Endothelial cell of umbilical vein (primary cell): ENCODE measurements at regions not wholly inside any gene's neighbourhood (a gene's known extent, or its start where the extent isn't known, plus 50 kb on each side); places are given as distances from the start of the nearest gene placed in this dataset.

Source experiments
- BruUV-seq: library from RNA; stranded (reverse); fragments of 400-500 nt; replicated peaks from 2 replicates; lab custom pipeline; 2021; lab: Mats Ljungman, UMichigan
- CTCF ChIA-PET: fragments of 300-600, 350-600 bp; sonication (Branson Sonifier 250); formaldehyde crosslinking; loops from one replicate; lab custom pipeline; 2021; ENCODE audit warnings: antibody characterized with exemption, inconsistent platforms; lab: Charles Lee
- POLR2A ChIA-PET: fragments of 300-600, 350-600 bp; sonication (Branson Sonifier 250); formaldehyde crosslinking; loops from one replicate; lab custom pipeline; 2021; ENCODE audit warnings: antibody characterized with exemption, inconsistent platforms; lab: Charles Lee
- DNase-seq: peaks from one replicate; pipeline ENCODE4 v3.0.0-alpha.2; 2011; ENCODE audit warnings: low read depth, low spot score
- FAIRE-seq: peaks from 2 replicates; lab custom pipeline; 2011; peaks lifted over from hg19 to GRCh38; lab: Jason Lieb, UNC
- H2AFZ ChIP-seq: 2 replicates; pipeline ENCODE4 v1.6.0; 2012; ENCODE audit warnings: low read depth, low read length, control low read depth, inconsistent platforms
- H3K27ac ChIP-seq: 2 replicates; pipeline ENCODE4 v1.5.1; 2011; ENCODE audit warnings: low read depth, mild to moderate bottlenecking, control low read depth, low read length, moderate library complexity; ENCODE audit not compliant: insufficient read depth
- H3K27me3 ChIP-seq, 2 experiments: 2 replicates each; pipeline versions ENCODE4 v1.6.0 to v1.6.1; 2011; ENCODE audit warnings: low read length in 2 of 2, mixed read lengths in 1 of 2; ENCODE audit not compliant: control insufficient read depth in 2 of 2, insufficient read depth in 2 of 2
- H3K36me3 ChIP-seq, 2 experiments: 2 replicates in 1 of 2; 3 replicates in 1 of 2; pipeline ENCODE4 v1.5.1; 2011; ENCODE audit warnings: low read length in 2 of 2, mild to moderate bottlenecking in 1 of 2, moderate library complexity in 1 of 2; ENCODE audit not compliant: control insufficient read depth in 2 of 2, insufficient read depth in 2 of 2; ENCODE audit errors: extremely low read depth in 1 of 2
- H3K4me1 ChIP-seq: 3 replicates; pipeline ENCODE4 v1.5.1; 2011; ENCODE audit warnings: mild to moderate bottlenecking, low read length; ENCODE audit not compliant: control insufficient read depth, insufficient read depth; ENCODE audit errors: extremely low read depth
- H3K4me2 ChIP-seq: 2 replicates; pipeline ENCODE4 v1.6.1; 2011; ENCODE audit warnings: low read length, control low read depth, mixed read lengths; ENCODE audit not compliant: insufficient read depth
- H3K4me3 ChIP-seq, 3 experiments: fragments of 200-600 bp in 1 of 3; sonication (generic), shearing (Covaris generic) in 1 of 3; replicated peaks in 1 of 3; 2 replicates each; pipeline ENCODE4 v1.5.1; 2011 to 2016; ENCODE audit warnings: control low read depth in 3 of 3, low read length in 3 of 3, mild to moderate bottlenecking in 2 of 3, inconsistent platforms in 1 of 3, low read depth in 1 of 3, moderate library complexity in 1 of 3; ENCODE audit not compliant: insufficient read depth in 1 of 3
- H3K79me2 ChIP-seq: 2 replicates; pipeline ENCODE4 v1.6.0; 2012; ENCODE audit warnings: low read length, inconsistent platforms; ENCODE audit not compliant: control insufficient read depth, insufficient read depth
- H3K9ac ChIP-seq: replicated peaks from 2 replicates; pipeline ENCODE3; 2011; ENCODE audit warnings: low read length, control low read depth; ENCODE audit not compliant: insufficient read depth; ENCODE audit errors: extremely low read depth
- H3K9me1 ChIP-seq: replicated peaks from 3 replicates; pipeline ENCODE4 v1.6.0; 2011; ENCODE audit warnings: mild to moderate bottlenecking, low read length; ENCODE audit not compliant: control insufficient read depth, insufficient read depth; ENCODE audit errors: extremely low read depth
- H3K9me3 ChIP-seq: replicated peaks from 2 replicates; pipeline ENCODE4 v1.5.1; 2012; ENCODE audit warnings: low read length, inconsistent platforms; ENCODE audit not compliant: control insufficient read depth, insufficient read depth
- H4K20me1 ChIP-seq: replicated peaks from 2 replicates; pipeline ENCODE3; 2011; ENCODE audit warnings: mild to moderate bottlenecking, low read length; ENCODE audit not compliant: control insufficient read depth, insufficient read depth; ENCODE audit errors: extremely low read depth
- EZH2 ChIP-seq: IDR thresholded peaks from 2 replicates; pipeline ENCODE4 v1.6.1; 2012; ENCODE audit warnings: borderline replicate concordance, low read depth, mild to moderate bottlenecking, moderate library complexity, low read length, inconsistent platforms; ENCODE audit not compliant: severe bottlenecking
- FOS ChIP-seq: IDR thresholded peaks from 2 replicates; pipeline ENCODE4 v1.6.1; 2011; ENCODE audit warnings: mild to moderate bottlenecking, low read length, moderate library complexity, borderline replicate concordance; ENCODE audit not compliant: insufficient read depth
- GATA2 ChIP-seq: IDR thresholded peaks from 2 replicates; pipeline ENCODE4 v1.7.0; 2011; ENCODE audit warnings: low read depth, mild to moderate bottlenecking, moderate library complexity, mixed read lengths, low read length; ENCODE audit not compliant: insufficient read length, insufficient read depth
- JUN ChIP-seq: IDR thresholded peaks from 2 replicates; pipeline ENCODE4 v1.6.1; 2011; ENCODE audit warnings: borderline replicate concordance, low read depth; ENCODE audit not compliant: insufficient read length, insufficient read depth
- MYC ChIP-seq: IDR thresholded peaks from one replicate; pipeline ENCODE4 v1.6.1; 2011; ENCODE audit warnings: mild to moderate bottlenecking, low read depth, low read length
- POLR2A ChIP-seq: IDR thresholded peaks from 2 replicates; pipeline ENCODE4 v1.6.1; 2012; ENCODE audit warnings: low read depth, mild to moderate bottlenecking, control low read depth, low read length
- POLR2AphosphoS5 ChIP-seq: IDR thresholded peaks from 2 replicates; pipeline ENCODE4 v1.6.1; 2012; ENCODE audit warnings: low read depth, mild to moderate bottlenecking, control low read depth, low read length, moderate library complexity; ENCODE audit not compliant: insufficient read depth
- dilution Hi-C: fragments of 300-500 bp; cut with MboI; formaldehyde crosslinking; loops from one replicate; pipeline ENCODE4 v1.15.0; 2019; ENCODE audit warnings: low sequenced_read_pairs; ENCODE audit not compliant: extremely low pct_ligation_motif_present
- intact Hi-C: fragments of 100-400 bp; cut with micrococcal nuclease; formaldehyde crosslinking; loops from one replicate; pipeline ENCODE4 v1.10.0; 2022
- TF ChIP-seq, protein P1 (sequence below): IDR thresholded peaks from 2 replicates; pipeline ENCODE4 v1.6.1; 2011; ENCODE audit not compliant: insufficient read depth, insufficient read length
- TF ChIP-seq, protein P2 (sequence below), 2 donors: IDR thresholded peaks; 1 replicate in 1 of 2; 2 replicates in 1 of 2; pipeline ENCODE4 v1.5.1; 2011; ENCODE audit warnings: low read length in 2 of 2, mild to moderate bottlenecking in 2 of 2, moderate library complexity in 2 of 2, control low read depth in 1 of 2, inconsistent platforms in 1 of 2, low read depth in 1 of 2; ENCODE audit not compliant: insufficient read depth in 1 of 2; ENCODE audit errors: extremely low read depth in 1 of 2

- CTCF ChIA-PET, result no interaction called here
- Histone ChIP-seq H3K9me3 (no peaks in the 10 kb centered on the region), H3K79me2 (no peaks in the 10 kb centered on the region)
Observed at GRCh38 chr9:134993416-134993815, 75.7 kb upstream of the FCN1 start.

More at GRCh38 chr9:134993416-134993815, 75.7 kb upstream of the FCN1 start:
- Histone ChIP-seq H3K9ac (no peak overlapping the region), H3K27me3 (no peaks in the 10 kb centered on the region), H4K20me1 (no peaks in the 10 kb centered on the region), H3K4me2 (no peak overlapping the region), H3K27ac (no peak overlapping the region), H3K36me3 (no peaks in the 10 kb centered on the region), H3K4me1 (no peaks in the 10 kb centered on the region), H3K4me3 (no peak overlapping the region), H2AFZ (no peak overlapping the region), H3K9me1 (no peaks in the 10 kb centered on the region)
- BruUV-seq, result no TSS peak
- DNase-seq, result no peak
- intact Hi-C loops (no loop called here), dilution Hi-C loops (no loop called here)
- FAIRE-seq, result no peak
- no peak for TF ChIP-seq JUN
- TF ChIP-seq EZH2, result no peak
- TF ChIP-seq POLR2A, result no peak
- TF ChIP-seq FOS, result no peak
- TF ChIP-seq, protein P1, sequence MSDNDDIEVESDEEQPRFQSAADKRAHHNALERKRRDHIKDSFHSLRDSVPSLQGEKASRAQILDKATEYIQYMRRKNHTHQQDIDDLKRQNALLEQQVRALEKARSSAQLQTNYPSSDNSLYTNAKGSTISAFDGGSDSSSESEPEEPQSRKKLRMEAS, result no peak
- TF ChIP-seq MYC, result no peak
- TF ChIP-seq, protein P2, sequence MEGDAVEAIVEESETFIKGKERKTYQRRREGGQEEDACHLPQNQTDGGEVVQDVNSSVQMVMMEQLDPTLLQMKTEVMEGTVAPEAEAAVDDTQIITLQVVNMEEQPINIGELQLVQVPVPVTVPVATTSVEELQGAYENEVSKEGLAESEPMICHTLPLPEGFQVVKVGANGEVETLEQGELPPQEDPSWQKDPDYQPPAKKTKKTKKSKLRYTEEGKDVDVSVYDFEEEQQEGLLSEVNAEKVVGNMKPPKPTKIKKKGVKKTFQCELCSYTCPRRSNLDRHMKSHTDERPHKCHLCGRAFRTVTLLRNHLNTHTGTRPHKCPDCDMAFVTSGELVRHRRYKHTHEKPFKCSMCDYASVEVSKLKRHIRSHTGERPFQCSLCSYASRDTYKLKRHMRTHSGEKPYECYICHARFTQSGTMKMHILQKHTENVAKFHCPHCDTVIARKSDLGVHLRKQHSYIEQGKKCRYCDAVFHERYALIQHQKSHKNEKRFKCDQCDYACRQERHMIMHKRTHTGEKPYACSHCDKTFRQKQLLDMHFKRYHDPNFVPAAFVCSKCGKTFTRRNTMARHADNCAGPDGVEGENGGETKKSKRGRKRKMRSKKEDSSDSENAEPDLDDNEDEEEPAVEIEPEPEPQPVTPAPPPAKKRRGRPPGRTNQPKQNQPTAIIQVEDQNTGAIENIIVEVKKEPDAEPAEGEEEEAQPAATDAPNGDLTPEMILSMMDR (IDR thresholded peaks at IDR 0.05; ENCODE audit: extremely low read depth in 1 of 2, insufficient read depth in 1 of 2, low read depth in 1 of 2, low read length in 2 of 2), result no peak
- TF ChIP-seq POLR2AphosphoS5, result no peak
- TF ChIP-seq GATA2, result no peak
- POLR2A ChIA-PET, result no interaction called here
